SK-N-MC (cell line): ENCODE measurements at regions not wholly inside any gene's neighbourhood (a gene's known extent, or its start where the extent isn't known, plus 50 kb on each side); places are given as distances from the start of the nearest gene placed in this dataset.

Source experiments
- EZH2 ChIP-seq: fragments of 200-600 bp; sonication (generic); IDR thresholded peaks from one replicate; pipeline ENCODE4 v1.6.1; 2017; ENCODE audit warnings: antibody characterized with exemption
- POLR2AphosphoS5 ChIP-seq: IDR thresholded peaks from 2 replicates; pipeline ENCODE4 v1.6.1; 2012; ENCODE audit warnings: mild to moderate bottlenecking, low read depth, low read length, borderline replicate concordance

- TF ChIP-seq POLR2AphosphoS5 (no peak), EZH2 (no peak)
Measured at GRCh38 chr3:189025866-189026265, 145.9 kb upstream of the TPRG1 start.
